Activated CD8-positive, alpha-beta memory T cell treated with anti-CD3 and anti-CD28 coated beads, Interleukin-2, amount 10 ng/mL, durations not matched to agents 7 days and 5 days (primary cell): ENCODE measurements at regions not wholly inside any gene's neighbourhood (a gene's known extent, or its start where the extent isn't known, plus 50 kb on each side); places are given as distances from the start of the nearest gene placed in this dataset. TPM values are rescaled to one million over a fixed set of nuclear protein-coding genes. Genes with fewer than 3 reads are reported as not detected.

ENCODE experiments used
- ATAC-seq: fragments of 150-1000 bp; cut with Tn5 transposase; one replicate; pipeline ENCODE4 v1.10.0; 2021; ENCODE audit warnings: moderate library complexity
- CTCF ChIA-PET: fragments of 350-600 bp; sonication (Branson Sonifier 250); formaldehyde crosslinking; loops from one replicate; lab custom pipeline; 2021; ENCODE audit warnings: antibody characterized with exemption; lab: Charles Lee
- DNase-seq: peaks from one replicate; pipeline ENCODE4 v3.0.0-alpha.2; 2020
- H3K27ac Mint-ChIP-seq: one replicate; pipeline ENCODE4 v1.8.0; 2021; ENCODE audit warnings: mild to moderate bottlenecking, mixed read lengths
- H3K27me3 Mint-ChIP-seq: one replicate; pipeline ENCODE4 v1.8.0; 2021; ENCODE audit warnings: mixed read lengths
- H3K36me3 Mint-ChIP-seq: one replicate; pipeline ENCODE4 v1.8.0; 2021; ENCODE audit warnings: mild to moderate bottlenecking, mixed read lengths
- H3K4me1 Mint-ChIP-seq: one replicate; pipeline ENCODE4 v1.8.0; 2021; ENCODE audit warnings: mixed read lengths
- H3K4me3 Mint-ChIP-seq: one replicate; pipeline ENCODE4 v1.8.0; 2021; ENCODE audit warnings: mild to moderate bottlenecking, moderate library complexity, mixed read lengths
- H3K9me3 Mint-ChIP-seq: one replicate; pipeline ENCODE4 v1.8.0; 2022; ENCODE audit warnings: low read depth, mixed read lengths
- microRNA-seq: library from miRNA; unstranded; fragments of <30 nt; microRNA quantifications from one replicate; pipeline ENCODE4 v1.2.0, GENCODE V29; 2022

- DNase-seq, result no peak
- CTCF ChIA-PET, result no interaction called here
- Mint-ChIP-seq H3K9me3 (no peaks in the 10 kb centered on the region), H3K4me1 (no peaks in the 10 kb centered on the region), H3K27ac (no peak overlapping the region), H3K4me3 (no peak overlapping the region), H3K27me3 (no peaks in the 10 kb centered on the region), H3K36me3 (no peaks in the 10 kb centered on the region)
- no peak for ATAC-seq
These were observed 54.6 kb upstream of the GALNT15 start for GRCh38 chr3:16119887-16120286.

DNA sequence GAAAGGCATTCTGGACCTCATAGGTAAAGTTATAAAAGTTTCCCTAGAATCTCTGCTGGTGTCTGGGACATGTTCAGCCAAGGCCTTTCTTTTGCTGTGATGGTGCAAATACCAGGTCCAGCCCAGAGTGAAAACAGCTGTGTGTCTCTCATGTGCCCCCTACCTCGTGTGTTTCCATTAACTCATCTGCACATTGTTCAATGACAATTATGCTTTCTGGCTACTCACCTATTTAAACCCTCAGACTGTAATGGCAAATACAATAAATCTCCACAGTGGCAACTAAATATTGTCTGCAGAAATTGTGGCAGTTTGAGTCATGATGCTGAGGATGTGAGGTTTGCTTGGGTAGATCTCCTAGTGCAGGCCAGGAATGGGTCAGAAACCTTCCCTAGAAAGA lies 53.1 kb upstream of the GALNT15 start:
- ATAC-seq (no peak), DNase-seq (no peak)
- Mint-ChIP-seq H3K4me3 (no peak overlapping the region), H3K27ac (no peak overlapping the region), H3K36me3 (no peaks in the 10 kb centered on the region), H3K9me3 (no peaks in the 10 kb centered on the region), H3K4me1 (no peaks in the 10 kb centered on the region), H3K27me3 (no peaks in the 10 kb centered on the region)
- CTCF ChIA-PET, result no interaction called here

DNA sequence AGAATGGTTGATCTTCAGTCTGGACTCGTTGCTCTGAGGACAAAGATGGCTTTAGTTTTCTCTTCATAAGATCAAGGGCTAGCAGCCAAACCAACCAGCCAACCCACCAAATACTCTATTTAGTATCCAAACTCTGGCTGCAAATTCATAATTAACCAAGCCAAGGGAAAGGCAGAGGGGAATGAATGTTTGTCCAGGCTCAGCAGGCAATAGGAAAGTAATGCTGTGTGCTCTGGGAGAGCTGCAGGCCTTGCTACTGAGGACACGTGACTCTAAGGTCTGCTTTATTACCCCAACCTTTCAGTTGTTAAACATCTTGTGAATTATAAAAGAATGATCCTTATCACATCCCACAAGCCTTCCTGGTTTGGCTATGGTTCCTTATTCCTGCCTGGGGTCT lies 52.3 kb upstream of the GALNT15 start:
- CTCF ChIA-PET, result no interaction called here
- no peaks in the 10 kb centered on the region for H3K36me3 Mint-ChIP-seq
- DNase-seq (no peak), ATAC-seq (no peak)
- no peaks in the 10 kb centered on the region for H3K9me3 Mint-ChIP-seq
- H3K4me1 Mint-ChIP-seq, result no peaks in the 10 kb centered on the region
- H3K27ac Mint-ChIP-seq, result no peak overlapping the region
- H3K27me3 Mint-ChIP-seq, result no peaks in the 10 kb centered on the region
- H3K4me3 Mint-ChIP-seq, result no peak overlapping the region

DNA sequence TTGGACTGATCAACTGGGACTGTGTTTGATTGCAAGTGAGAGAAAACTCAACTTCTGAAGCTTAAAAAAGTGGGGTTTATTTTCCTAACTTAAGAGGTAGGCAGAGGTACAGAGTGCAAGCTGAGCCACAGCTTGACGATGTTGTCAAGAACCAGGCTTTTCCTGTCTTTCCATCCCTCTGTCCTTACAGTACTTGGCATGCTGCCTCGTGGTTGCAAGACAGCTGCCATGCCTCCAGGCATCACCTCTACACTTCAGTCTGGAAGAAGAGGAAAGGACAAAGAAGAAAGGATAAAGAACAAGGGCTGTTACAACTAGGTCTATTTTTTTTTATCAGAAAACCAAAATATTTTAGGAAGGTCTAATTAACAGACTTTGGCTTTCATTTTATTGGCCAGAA lies 51.8 kb upstream of the GALNT15 start:
- CTCF ChIA-PET, result no interaction called here
- H3K27ac Mint-ChIP-seq, result no peak overlapping the region

GRCh38 chr3:16124636-16125035 lies 49.8 kb upstream of the GALNT15 start:
- Mint-ChIP-seq H3K4me1 (no peaks in the 10 kb centered on the region), H3K4me3 (no peak overlapping the region), H3K9me3 (no peaks in the 10 kb centered on the region), H3K27ac (no peak overlapping the region), H3K36me3 (no peaks in the 10 kb centered on the region), H3K27me3 (no peaks in the 10 kb centered on the region)
- DNase-seq, result no peak
- CTCF ChIA-PET, result interaction anchor here (1.5 kb wide), 1 partner anchor 54 kb away, joined by 3 read pairs; no protein-coding TSS in a partner anchor
- ATAC-seq, result no peak

More for the DNA sequence above, 51.8 kb upstream of the GALNT15 start:
- Mint-ChIP-seq H3K9me3 (no peaks in the 10 kb centered on the region), H3K4me3 (no peak overlapping the region), H3K36me3 (no peaks in the 10 kb centered on the region), H3K27me3 (no peaks in the 10 kb centered on the region), H3K4me1 (no peaks in the 10 kb centered on the region)
- DNase-seq (no peak), ATAC-seq (no peak)

Small RNA genes in the stretch of these regions (microRNA-seq; reads per million reads assigned to microRNA genes)
- gene MIR563, result not detected
